ENCODE measurements at regions not wholly inside any gene's neighbourhood (a gene's known extent, or its start where the extent isn't known, plus 50 kb on each side); places are given as distances from the start of the nearest gene placed in this dataset.

DNA sequence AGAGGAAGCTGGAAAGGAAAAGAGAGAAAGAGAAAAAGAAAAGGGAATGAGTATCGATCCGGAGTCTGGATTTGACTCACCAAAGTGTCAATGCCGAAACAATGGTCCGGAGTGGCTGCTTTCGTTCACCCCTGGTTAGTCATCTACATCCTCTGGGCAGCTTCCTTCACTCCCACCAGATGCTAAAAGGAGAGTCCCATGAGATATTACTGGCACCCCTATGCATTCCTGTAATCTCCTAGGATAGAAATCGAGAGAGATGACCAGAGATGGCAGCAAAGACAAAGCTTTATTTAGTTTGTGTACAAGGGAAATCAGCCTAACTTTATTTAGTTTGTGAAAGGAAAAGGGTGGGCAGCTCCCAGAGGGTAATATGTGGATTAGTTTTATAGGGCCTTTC is 622.2 kb downstream of the ZPLD1 start:
- Histone ChIP-seq H3K27me3 (replicated peaks; ENCODE audit: insufficient read depth) (no peaks in the 10 kb centered on the region), H3K9me3 (no peaks in the 10 kb centered on the region), H3K36me3 (no peaks in the 10 kb centered on the region), H3K4me1 (ENCODE audit: control insufficient read depth in 1 of 2, low read depth in 2 of 2) (no peaks in the 10 kb centered on the region), H3K4me3 (no peak overlapping the region), H3K27ac (no peak overlapping the region)
- TF ChIP-seq, protein P1, sequence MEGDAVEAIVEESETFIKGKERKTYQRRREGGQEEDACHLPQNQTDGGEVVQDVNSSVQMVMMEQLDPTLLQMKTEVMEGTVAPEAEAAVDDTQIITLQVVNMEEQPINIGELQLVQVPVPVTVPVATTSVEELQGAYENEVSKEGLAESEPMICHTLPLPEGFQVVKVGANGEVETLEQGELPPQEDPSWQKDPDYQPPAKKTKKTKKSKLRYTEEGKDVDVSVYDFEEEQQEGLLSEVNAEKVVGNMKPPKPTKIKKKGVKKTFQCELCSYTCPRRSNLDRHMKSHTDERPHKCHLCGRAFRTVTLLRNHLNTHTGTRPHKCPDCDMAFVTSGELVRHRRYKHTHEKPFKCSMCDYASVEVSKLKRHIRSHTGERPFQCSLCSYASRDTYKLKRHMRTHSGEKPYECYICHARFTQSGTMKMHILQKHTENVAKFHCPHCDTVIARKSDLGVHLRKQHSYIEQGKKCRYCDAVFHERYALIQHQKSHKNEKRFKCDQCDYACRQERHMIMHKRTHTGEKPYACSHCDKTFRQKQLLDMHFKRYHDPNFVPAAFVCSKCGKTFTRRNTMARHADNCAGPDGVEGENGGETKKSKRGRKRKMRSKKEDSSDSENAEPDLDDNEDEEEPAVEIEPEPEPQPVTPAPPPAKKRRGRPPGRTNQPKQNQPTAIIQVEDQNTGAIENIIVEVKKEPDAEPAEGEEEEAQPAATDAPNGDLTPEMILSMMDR (IDR thresholded peaks at IDR 0.05): no peak
- DNase-seq (ENCODE audit: low spot score) (no peak), ATAC-seq (ENCODE audit: insufficient number of reproducible peaks, low FRiP score, low read depth) (no peak)

DNA sequence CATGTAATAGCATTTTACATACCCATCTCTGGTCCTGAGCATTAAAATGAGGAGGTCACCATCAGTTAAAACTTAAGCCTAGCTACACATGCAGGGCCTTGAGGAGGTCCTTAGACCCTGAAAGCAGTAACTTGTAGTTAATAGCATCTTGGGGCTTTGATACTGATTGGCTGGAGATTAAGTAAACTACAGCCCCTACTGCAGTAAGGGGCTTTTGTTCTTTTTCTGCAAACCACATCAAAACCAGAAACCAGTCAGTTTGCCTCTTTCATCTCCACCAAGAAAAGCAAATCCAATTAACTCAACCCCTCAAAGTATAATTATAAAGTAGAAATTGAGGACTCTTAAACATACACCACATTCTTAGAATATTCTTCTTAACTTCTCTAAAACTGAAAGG is 622.7 kb downstream of the ZPLD1 start:
- H3K27ac ChIP-seq: no peak overlapping the region
- no peaks in the 10 kb centered on the region for H3K9me3 ChIP-seq
- DNase-seq (ENCODE audit: low spot score): no peak
- no peaks in the 10 kb centered on the region for H3K4me1 ChIP-seq (ENCODE audit: control insufficient read depth in 1 of 2, low read depth in 2 of 2)
- H3K36me3 ChIP-seq: no peaks in the 10 kb centered on the region
- no peaks in the 10 kb centered on the region for H3K27me3 ChIP-seq (replicated peaks; ENCODE audit: insufficient read depth)
- TF ChIP-seq, protein P1 (IDR thresholded peaks at IDR 0.05): no peak
- H3K4me3 ChIP-seq: no peak overlapping the region
- ATAC-seq (ENCODE audit: insufficient number of reproducible peaks, low FRiP score, low read depth): no peak

DNA sequence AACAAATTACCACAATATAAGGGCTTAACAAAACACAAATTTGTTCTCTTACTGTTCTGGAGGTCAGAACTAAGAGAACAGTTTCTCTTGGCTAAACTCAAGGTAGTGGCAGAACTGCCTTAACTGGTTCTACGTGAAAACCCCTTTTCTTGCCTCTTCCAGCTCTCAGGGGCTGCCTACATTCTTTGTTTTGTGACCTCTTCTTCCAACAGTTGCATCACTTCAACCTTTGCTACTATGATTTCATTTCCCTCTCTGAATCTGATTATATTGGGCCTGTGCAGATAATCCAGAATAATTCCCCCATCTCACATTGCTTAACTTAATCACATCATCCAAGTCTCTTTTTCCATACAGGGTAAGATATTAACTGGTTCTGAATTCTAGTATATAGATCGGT is 624.6 kb downstream of the ZPLD1 start:
- H3K27ac ChIP-seq: no peak overlapping the region
- H3K4me1 ChIP-seq (ENCODE audit: control insufficient read depth in 1 of 2, low read depth in 2 of 2): no peaks in the 10 kb centered on the region
- TF ChIP-seq, protein P1 (IDR thresholded peaks at IDR 0.05): no peak
- ATAC-seq (ENCODE audit: insufficient number of reproducible peaks, low FRiP score, low read depth) (no peak), DNase-seq (ENCODE audit: low spot score) (no peak)
- no peaks in the 10 kb centered on the region for H3K9me3 ChIP-seq
- H3K27me3 ChIP-seq (replicated peaks; ENCODE audit: insufficient read depth): no peaks in the 10 kb centered on the region
- no peak overlapping the region for H3K4me3 ChIP-seq
- no peaks in the 10 kb centered on the region for H3K36me3 ChIP-seq

DNA sequence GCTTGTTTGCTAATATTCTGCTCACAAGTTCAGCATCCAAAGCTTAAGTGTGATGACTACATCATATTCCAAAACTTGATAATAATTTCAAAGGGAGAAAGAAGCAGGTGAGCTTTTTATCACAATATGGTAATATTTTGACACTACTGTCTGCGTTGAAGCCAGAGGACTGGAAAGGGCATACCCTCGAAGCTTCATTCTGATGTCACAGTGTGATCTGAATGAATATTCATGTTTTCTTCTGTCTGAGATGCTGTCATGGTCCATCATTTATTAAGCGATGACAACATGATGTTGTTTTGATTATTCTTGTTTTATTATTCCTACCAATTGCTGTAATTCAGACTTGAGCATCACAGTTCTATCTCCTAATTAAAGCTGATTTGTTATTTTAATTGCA is 625.4 kb downstream of the ZPLD1 start:
- TF ChIP-seq, protein P1 (IDR thresholded peaks at IDR 0.05): no peak
- no peak for ATAC-seq (ENCODE audit: insufficient number of reproducible peaks, low FRiP score, low read depth)
- no peaks in the 10 kb centered on the region for H3K27me3 ChIP-seq (replicated peaks; ENCODE audit: insufficient read depth)
- H3K4me3 ChIP-seq: no peak overlapping the region
- no peaks in the 10 kb centered on the region for H3K9me3 ChIP-seq
- H3K4me1 ChIP-seq (ENCODE audit: control insufficient read depth in 1 of 2, low read depth in 2 of 2): no peaks in the 10 kb centered on the region
- no peaks in the 10 kb centered on the region for H3K36me3 ChIP-seq
- DNase-seq (ENCODE audit: low spot score): no peak
- H3K27ac ChIP-seq: no peak overlapping the region

DNA sequence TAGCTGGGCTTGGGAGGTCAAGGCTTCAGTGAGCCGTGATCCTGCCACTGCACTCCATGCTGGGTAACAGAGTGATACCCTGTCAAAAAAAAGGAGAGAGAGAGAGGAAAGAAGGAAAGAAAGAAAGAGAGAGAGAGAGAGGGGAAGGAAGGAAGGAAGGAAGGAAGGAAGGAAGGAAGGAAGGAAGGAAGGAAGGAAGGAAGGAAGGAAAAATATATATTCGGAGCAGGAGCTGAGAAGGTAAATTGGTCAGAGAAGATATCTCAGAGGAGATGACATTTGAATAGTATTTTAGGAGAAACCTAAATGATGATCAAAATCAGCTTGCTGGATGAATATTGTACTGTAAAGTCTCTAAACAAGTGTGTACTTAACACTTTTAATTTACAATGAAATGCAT is 633.1 kb downstream of the ZPLD1 start:
- DNase-seq (ENCODE audit: low spot score) (no peak), ATAC-seq (ENCODE audit: insufficient number of reproducible peaks, low FRiP score, low read depth) (no peak)
- Histone ChIP-seq H3K4me3 (no peak overlapping the region), H3K36me3 (no peaks in the 10 kb centered on the region), H3K4me1 (ENCODE audit: control insufficient read depth in 1 of 2, low read depth in 2 of 2) (no peaks in the 10 kb centered on the region), H3K27me3 (replicated peaks; ENCODE audit: insufficient read depth) (no peaks in the 10 kb centered on the region), H3K9me3 (no peaks in the 10 kb centered on the region), H3K27ac (no peak overlapping the region)
- TF ChIP-seq, protein P1 (IDR thresholded peaks at IDR 0.05): no peak

All from thoracic aorta (tissue), 2 donors.